Keratinocyte (primary cell): ENCODE measurements at regions not wholly inside any gene's neighbourhood (a gene's known extent, or its start where the extent isn't known, plus 50 kb on each side); places are given as distances from the start of the nearest gene placed in this dataset.

Source experiments
- DNase-seq: peaks from one replicate; pipeline ENCODE4 v3.0.0-alpha.2; 2011; ENCODE audit warnings: low read depth, missing footprints, low spot score
- FAIRE-seq: peaks from 2 replicates; lab custom pipeline; 2011; peaks lifted over from hg19 to GRCh38; lab: Jason Lieb, UNC
- H2AFZ ChIP-seq: 2 replicates; pipeline ENCODE4 v1.6.0; 2012; ENCODE audit warnings: low read length, control low read depth, inconsistent platforms; ENCODE audit not compliant: control insufficient read depth
- H3K27ac ChIP-seq: 2 replicates; pipeline ENCODE4 v1.5.1; 2011; ENCODE audit warnings: low read length; ENCODE audit not compliant: control insufficient read depth, insufficient read depth
- H3K27me3 ChIP-seq: 3 replicates; pipeline ENCODE4 v1.6.0; 2011; ENCODE audit warnings: low read length; ENCODE audit not compliant: control insufficient read depth, insufficient read depth; ENCODE audit errors: extremely low read depth
- H3K36me3 ChIP-seq, 2 experiments: 2 replicates in 1 of 2; 3 replicates in 1 of 2; pipeline ENCODE4 v1.5.1; 2011; ENCODE audit warnings: low read length in 2 of 2, mild to moderate bottlenecking in 1 of 2; ENCODE audit not compliant: control insufficient read depth in 2 of 2, insufficient read depth in 2 of 2; ENCODE audit errors: extremely low read depth in 1 of 2
- H3K4me1 ChIP-seq: 3 replicates; pipeline ENCODE4 v1.5.1; 2011; ENCODE audit warnings: low read length; ENCODE audit not compliant: control insufficient read depth, insufficient read depth; ENCODE audit errors: extremely low read depth
- H3K4me2 ChIP-seq: 3 replicates; pipeline ENCODE4 v1.6.0; 2011; ENCODE audit warnings: low read depth, low read length; ENCODE audit not compliant: control insufficient read depth, insufficient read depth; ENCODE audit errors: extremely low read depth
- H3K4me3 ChIP-seq, 3 experiments: fragments of 200-600 bp in 1 of 3; sonication (generic) in 1 of 3; 2 replicates in 2 of 3; 3 replicates in 1 of 3; pipeline ENCODE4 v1.5.1; 2011 to 2016; ENCODE audit warnings: low read length in 3 of 3, mild to moderate bottlenecking in 3 of 3, control low read depth in 2 of 3, inconsistent platforms in 1 of 3, low read depth in 1 of 3, mixed read lengths in 1 of 3, mixed run types in 1 of 3, moderate library complexity in 1 of 3; ENCODE audit not compliant: control insufficient read depth in 2 of 3, insufficient read depth in 2 of 3; ENCODE audit errors: extremely low read depth in 1 of 3
- H3K79me2 ChIP-seq: 2 replicates; pipeline ENCODE4 v1.6.0; 2012; ENCODE audit warnings: low read length; ENCODE audit not compliant: control insufficient read depth, insufficient read depth
- H3K9ac ChIP-seq: 3 replicates; pipeline ENCODE4 v1.6.0; 2011; ENCODE audit warnings: low read length; ENCODE audit not compliant: control insufficient read depth, insufficient read depth; ENCODE audit errors: extremely low read depth
- H3K9me1 ChIP-seq: 3 replicates; pipeline ENCODE4 v1.6.0; 2011; ENCODE audit warnings: low read length; ENCODE audit not compliant: control insufficient read depth, insufficient read depth; ENCODE audit errors: extremely low read depth
- H3K9me3 ChIP-seq: 2 replicates; pipeline ENCODE4 v1.5.1; 2012; ENCODE audit warnings: low read depth, low read length; ENCODE audit not compliant: control insufficient read depth
- H4K20me1 ChIP-seq: 3 replicates; pipeline ENCODE4 v1.6.0; 2011; ENCODE audit warnings: low read length; ENCODE audit not compliant: control insufficient read depth, insufficient read depth; ENCODE audit errors: extremely low read depth
- EZH2 ChIP-seq: IDR thresholded peaks from one replicate; pipeline ENCODE4 v1.6.1; 2012; ENCODE audit warnings: inconsistent platforms, mild to moderate bottlenecking, low read length, moderate library complexity
- dilution Hi-C: fragments of 300-500 bp; cut with MboI; formaldehyde crosslinking; loops from one replicate; pipeline ENCODE4 v1.7.0; 2020; ENCODE audit warnings: low sequenced_read_pairs; ENCODE audit not compliant: extremely low pct_ligation_motif_present
- TF ChIP-seq, protein P1 (sequence below), 3 experiments: IDR thresholded peaks in 1 of 3; conservative IDR thresholded peaks in 1 of 3; optimal IDR thresholded peaks in 1 of 3; 2 replicates in 2 of 3; 3 replicates in 1 of 3; pipeline versions ENCODE3 to v1.5.1; 2011; ENCODE audit warnings: low read length in 3 of 3, mild to moderate bottlenecking in 3 of 3, moderate library complexity in 2 of 3, control low read depth in 1 of 3, inconsistent platforms in 1 of 3; ENCODE audit not compliant: insufficient read depth in 2 of 3; ENCODE audit errors: extremely low read depth in 1 of 3

GRCh38 chr6:95244751-95245150 is 332.6 kb upstream of the MANEA start:
- no peaks in the 10 kb centered on the region for H3K27me3 ChIP-seq
- H3K4me3 ChIP-seq, result no peak overlapping the region
- H3K9me1 ChIP-seq, result no peaks in the 10 kb centered on the region
- H3K9me3 ChIP-seq, result no peaks in the 10 kb centered on the region
- DNase-seq, result no peak
- no peak overlapping the region for H3K4me2 ChIP-seq
- no peak overlapping the region for H2AFZ ChIP-seq
- dilution Hi-C loops, result no loop called here
- TF ChIP-seq EZH2, result no peak
- TF ChIP-seq, protein P1, sequence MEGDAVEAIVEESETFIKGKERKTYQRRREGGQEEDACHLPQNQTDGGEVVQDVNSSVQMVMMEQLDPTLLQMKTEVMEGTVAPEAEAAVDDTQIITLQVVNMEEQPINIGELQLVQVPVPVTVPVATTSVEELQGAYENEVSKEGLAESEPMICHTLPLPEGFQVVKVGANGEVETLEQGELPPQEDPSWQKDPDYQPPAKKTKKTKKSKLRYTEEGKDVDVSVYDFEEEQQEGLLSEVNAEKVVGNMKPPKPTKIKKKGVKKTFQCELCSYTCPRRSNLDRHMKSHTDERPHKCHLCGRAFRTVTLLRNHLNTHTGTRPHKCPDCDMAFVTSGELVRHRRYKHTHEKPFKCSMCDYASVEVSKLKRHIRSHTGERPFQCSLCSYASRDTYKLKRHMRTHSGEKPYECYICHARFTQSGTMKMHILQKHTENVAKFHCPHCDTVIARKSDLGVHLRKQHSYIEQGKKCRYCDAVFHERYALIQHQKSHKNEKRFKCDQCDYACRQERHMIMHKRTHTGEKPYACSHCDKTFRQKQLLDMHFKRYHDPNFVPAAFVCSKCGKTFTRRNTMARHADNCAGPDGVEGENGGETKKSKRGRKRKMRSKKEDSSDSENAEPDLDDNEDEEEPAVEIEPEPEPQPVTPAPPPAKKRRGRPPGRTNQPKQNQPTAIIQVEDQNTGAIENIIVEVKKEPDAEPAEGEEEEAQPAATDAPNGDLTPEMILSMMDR (optimal IDR thresholded peaks at IDR 0.05 in 1 of 3, IDR thresholded peaks at IDR 0.05 in 1 of 3, conservative IDR thresholded peaks at IDR 0.05 in 1 of 3; ENCODE audit: extremely low read depth in 1 of 3, insufficient read depth in 2 of 3, low read length in 3 of 3), result no peak
- FAIRE-seq, result no peak
- H3K9ac ChIP-seq, result no peak overlapping the region
- H3K27ac ChIP-seq, result no peak overlapping the region
- no peaks in the 10 kb centered on the region for H3K4me1 ChIP-seq
- H3K36me3 ChIP-seq, result no peaks in the 10 kb centered on the region
- H3K79me2 ChIP-seq, result no peaks in the 10 kb centered on the region
- H4K20me1 ChIP-seq, result no peaks in the 10 kb centered on the region

- no peak overlapping the region for H3K27ac ChIP-seq
Measured at GRCh38 chr6:95248499-95248898, 328.8 kb upstream of the MANEA start.

More at GRCh38 chr6:95248499-95248898, 328.8 kb upstream of the MANEA start:
- FAIRE-seq (no peak), DNase-seq (no peak)
- H3K9ac ChIP-seq, result no peak overlapping the region
- H3K79me2 ChIP-seq, result no peaks in the 10 kb centered on the region
- no peaks in the 10 kb centered on the region for H3K9me1 ChIP-seq
- no peaks in the 10 kb centered on the region for H3K27me3 ChIP-seq
- no peaks in the 10 kb centered on the region for H3K36me3 ChIP-seq
- no peaks in the 10 kb centered on the region for H3K9me3 ChIP-seq
- no peaks in the 10 kb centered on the region for H4K20me1 ChIP-seq
- no peak overlapping the region for H3K4me2 ChIP-seq
- TF ChIP-seq, protein P1 (optimal IDR thresholded peaks at IDR 0.05 in 1 of 3, IDR thresholded peaks at IDR 0.05 in 1 of 3, conservative IDR thresholded peaks at IDR 0.05 in 1 of 3; ENCODE audit: extremely low read depth in 1 of 3, insufficient read depth in 2 of 3, low read length in 3 of 3), result no peak
- no peak for TF ChIP-seq EZH2
- H3K4me3 ChIP-seq, result no peak overlapping the region
- no peak overlapping the region for H2AFZ ChIP-seq
- no peaks in the 10 kb centered on the region for H3K4me1 ChIP-seq
- dilution Hi-C loops, result no loop called here
